A673 (cell line): ENCODE measurements at regions not wholly inside any gene's neighbourhood (a gene's known extent, or its start where the extent isn't known, plus 50 kb on each side); places are given as distances from the start of the nearest gene placed in this dataset.

Experiments used
- BruUV-seq: library from RNA; stranded (reverse); fragments of 400-500 nt; replicated peaks from 2 replicates; lab custom pipeline; 2021; lab: Mats Ljungman, UMichigan
- CTCF ChIA-PET: fragments of 300-600 bp; sonication (Branson Sonifier 250); formaldehyde crosslinking; loops from one replicate; lab custom pipeline; 2022; ENCODE audit warnings: antibody characterized with exemption; lab: Charles Lee
- POLR2A ChIA-PET: fragments of 300-600 bp; sonication (Branson Sonifier 250); formaldehyde crosslinking; loops from one replicate; lab custom pipeline; 2022; ENCODE audit warnings: antibody characterized with exemption; ENCODE audit not compliant: low non-redundant PET; lab: Charles Lee
- DNase-seq: peaks from one replicate; pipeline ENCODE4 v3.0.0-alpha.2; 2015; ENCODE audit warnings: low spot score
- H3K27ac ChIP-seq: fragments of 200-600 bp; sonication (generic); 2 replicates; pipeline ENCODE4 v1.5.1; 2016; ENCODE audit warnings: mixed run types, low read depth, mild to moderate bottlenecking, mixed read lengths, antibody characterized with exemption, low read length; ENCODE audit not compliant: poor library complexity, severe bottlenecking
- H3K27me3 ChIP-seq: fragments of 200-600 bp; sonication (generic); replicated peaks from 2 replicates; pipeline ENCODE4 v1.6.1; 2017; ENCODE audit warnings: mixed run types, low read depth, mild to moderate bottlenecking, mixed read lengths, antibody characterized with exemption, low read length; ENCODE audit not compliant: insufficient read depth, poor library complexity
- H3K36me3 ChIP-seq: fragments of 200-600 bp; sonication (generic); 2 replicates; pipeline ENCODE4 v1.6.1; 2016; ENCODE audit warnings: mixed run types, mild to moderate bottlenecking, mixed read lengths, antibody characterized with exemption, low read length; ENCODE audit not compliant: insufficient read depth, poor library complexity, severe bottlenecking
- H3K4me1 ChIP-seq: fragments of 200-600 bp; sonication (generic); 2 replicates; pipeline ENCODE4 v1.6.1; 2017; ENCODE audit warnings: mixed run types, mild to moderate bottlenecking, mixed read lengths, antibody characterized with exemption, low read length; ENCODE audit not compliant: insufficient read depth, poor library complexity, severe bottlenecking
- H3K4me3 ChIP-seq: fragments of 200-600 bp; sonication (generic); 2 replicates; pipeline ENCODE4 v1.5.1; 2016; ENCODE audit warnings: low read depth, mixed run types, mild to moderate bottlenecking, mixed read lengths, low read length; ENCODE audit not compliant: poor library complexity, severe bottlenecking
- H3K9me3 ChIP-seq: fragments of 200-600 bp; sonication (generic); 2 replicates; pipeline ENCODE4 v1.6.1; 2016; ENCODE audit warnings: mixed run types, low read depth, mild to moderate bottlenecking, mixed read lengths, antibody characterized with exemption, low read length; ENCODE audit not compliant: poor library complexity, severe bottlenecking
- EZH2 ChIP-seq: fragments of 200-600 bp; sonication (generic); IDR thresholded peaks from 2 replicates; pipeline ENCODE4 v1.6.1; 2017; ENCODE audit warnings: borderline replicate concordance, low read depth, mild to moderate bottlenecking, mixed read lengths, antibody characterized with exemption, low read length; ENCODE audit not compliant: poor library complexity, severe bottlenecking
- intact Hi-C: fragments of 100-400 bp; cut with micrococcal nuclease; formaldehyde crosslinking; loops from one replicate; pipeline ENCODE4 v1.10.0; 2022; ENCODE audit not compliant: unreplicated experiment
- TF ChIP-seq, protein P1 (sequence below): fragments of 300-800, 200-600 bp; sonication (generic); conservative IDR thresholded peaks from 2 replicates; pipeline ENCODE4 v1.5.1; 2017; ENCODE audit warnings: low read depth, mild to moderate bottlenecking, antibody characterized with exemption, low read length, moderate library complexity, mixed read lengths

DNA sequence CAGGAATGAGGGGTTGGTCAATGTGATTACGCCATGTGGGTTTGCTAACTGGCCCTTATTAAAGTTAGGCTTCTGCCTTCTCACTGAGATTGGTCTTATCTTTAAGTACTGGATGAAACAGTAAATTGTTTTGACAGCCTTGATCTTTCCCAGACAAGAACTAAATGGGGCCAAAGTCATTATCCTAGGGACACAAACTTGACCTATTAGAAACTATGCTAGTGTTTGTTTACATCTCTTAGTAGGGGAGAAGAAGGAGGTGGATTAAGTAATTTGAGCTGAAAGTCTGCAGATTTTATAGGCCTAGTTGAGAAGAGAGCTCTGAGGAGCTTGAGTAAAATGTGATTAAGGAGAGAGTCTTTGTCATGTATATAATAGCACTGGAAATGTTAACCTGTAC, 386.9 kb downstream of the HTR7 start:
- no peak overlapping the region for H3K4me3 ChIP-seq
- no peaks in the 10 kb centered on the region for H3K36me3 ChIP-seq
- no peak for TF ChIP-seq EZH2
- TF ChIP-seq, protein P1, sequence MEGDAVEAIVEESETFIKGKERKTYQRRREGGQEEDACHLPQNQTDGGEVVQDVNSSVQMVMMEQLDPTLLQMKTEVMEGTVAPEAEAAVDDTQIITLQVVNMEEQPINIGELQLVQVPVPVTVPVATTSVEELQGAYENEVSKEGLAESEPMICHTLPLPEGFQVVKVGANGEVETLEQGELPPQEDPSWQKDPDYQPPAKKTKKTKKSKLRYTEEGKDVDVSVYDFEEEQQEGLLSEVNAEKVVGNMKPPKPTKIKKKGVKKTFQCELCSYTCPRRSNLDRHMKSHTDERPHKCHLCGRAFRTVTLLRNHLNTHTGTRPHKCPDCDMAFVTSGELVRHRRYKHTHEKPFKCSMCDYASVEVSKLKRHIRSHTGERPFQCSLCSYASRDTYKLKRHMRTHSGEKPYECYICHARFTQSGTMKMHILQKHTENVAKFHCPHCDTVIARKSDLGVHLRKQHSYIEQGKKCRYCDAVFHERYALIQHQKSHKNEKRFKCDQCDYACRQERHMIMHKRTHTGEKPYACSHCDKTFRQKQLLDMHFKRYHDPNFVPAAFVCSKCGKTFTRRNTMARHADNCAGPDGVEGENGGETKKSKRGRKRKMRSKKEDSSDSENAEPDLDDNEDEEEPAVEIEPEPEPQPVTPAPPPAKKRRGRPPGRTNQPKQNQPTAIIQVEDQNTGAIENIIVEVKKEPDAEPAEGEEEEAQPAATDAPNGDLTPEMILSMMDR, result no peak
- ChIA-PET CTCF (no interaction called here), POLR2A (no interaction called here)
- H3K4me1 ChIP-seq, result no peaks in the 10 kb centered on the region
- intact Hi-C loops, result no loop called here
- no peak for DNase-seq
- no peak overlapping the region for H3K27ac ChIP-seq
- no TSS peak for BruUV-seq
- H3K27me3 ChIP-seq, result no peaks in the 10 kb centered on the region
- no peaks in the 10 kb centered on the region for H3K9me3 ChIP-seq

DNA sequence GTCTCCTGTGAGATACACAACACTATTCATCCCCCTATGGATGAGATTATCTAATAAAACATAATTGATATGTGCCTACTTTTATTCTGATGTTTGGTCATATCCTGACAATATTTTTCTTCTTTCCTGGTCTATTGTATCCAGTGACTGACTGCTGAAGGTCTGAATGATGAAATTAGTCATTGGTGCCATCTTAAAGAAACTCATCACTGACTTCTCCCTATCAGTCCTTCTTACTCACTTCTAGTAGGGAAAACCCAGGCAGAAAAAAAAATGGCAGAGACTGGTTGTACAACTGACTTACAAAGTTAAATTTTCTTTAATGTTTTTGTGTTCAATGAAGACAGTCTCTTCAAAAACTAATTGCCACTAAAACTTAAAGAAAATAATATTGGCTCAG, 377.4 kb downstream of the HTR7 start:
- Histone ChIP-seq H3K4me3 (no peak overlapping the region), H3K9me3 (no peaks in the 10 kb centered on the region), H3K36me3 (no peaks in the 10 kb centered on the region), H3K27ac (no peak overlapping the region), H3K4me1 (no peaks in the 10 kb centered on the region), H3K27me3 (peaks cover 6% of the 10 kb centered on the region)
- CTCF ChIA-PET, result no interaction called here
- no peak for DNase-seq
- TF ChIP-seq, protein P1, result no peak
- no peak for TF ChIP-seq EZH2
- no TSS peak for BruUV-seq
- POLR2A ChIA-PET, result no interaction called here
- intact Hi-C loops, result no loop called here

DNA sequence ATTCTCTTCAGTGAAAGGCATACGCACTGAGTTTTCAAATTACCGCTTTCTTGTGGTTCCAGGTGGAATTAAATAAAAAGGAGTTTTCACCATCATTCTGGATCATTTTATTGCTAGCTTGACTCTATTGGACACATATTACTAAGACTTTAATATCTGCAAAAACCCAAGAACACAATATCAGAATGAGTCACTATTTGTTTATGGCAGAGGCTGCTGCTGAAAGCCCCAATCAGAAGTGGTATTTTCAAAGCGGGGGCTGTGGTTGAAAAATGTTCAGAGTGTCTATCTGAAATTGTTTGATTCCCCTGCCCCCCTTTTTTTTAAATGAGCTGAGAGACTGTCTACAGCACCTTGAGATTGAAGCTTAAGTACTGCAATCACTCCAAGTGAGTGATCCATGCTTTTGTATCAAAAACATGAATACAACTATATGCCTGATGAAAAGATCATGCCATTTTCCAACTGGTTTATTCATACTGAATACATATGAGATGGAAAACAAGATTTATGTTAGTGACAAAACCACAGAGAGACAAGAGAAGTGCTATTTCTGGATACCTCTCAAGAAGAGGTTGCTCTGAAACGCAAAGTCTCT, 376.4 kb downstream of the HTR7 start:
- no peak overlapping the region for H3K4me3 ChIP-seq
- H3K27ac ChIP-seq, result no peak overlapping the region
- no TSS peak for BruUV-seq
- ChIA-PET POLR2A (no interaction called here), CTCF (no interaction called here)
- H3K4me1 ChIP-seq, result no peaks in the 10 kb centered on the region
- peaks cover 6% of the 10 kb centered on the region for H3K27me3 ChIP-seq
- TF ChIP-seq, protein P1, result no peak
- TF ChIP-seq EZH2, result no peak
- no peak for DNase-seq
- H3K9me3 ChIP-seq, result no peaks in the 10 kb centered on the region
- intact Hi-C loops, result no loop called here
- H3K36me3 ChIP-seq, result no peaks in the 10 kb centered on the region
